HCEC 1CT (cell line): ENCODE measurements at regions not wholly inside any gene's neighbourhood (a gene's known extent, or its start where the extent isn't known, plus 50 kb on each side); places are given as distances from the start of the nearest gene placed in this dataset.

Experiments
- DNase-seq: peaks from one replicate; pipeline ENCODE4 v3.0.0-alpha.2; 2017

DNA sequence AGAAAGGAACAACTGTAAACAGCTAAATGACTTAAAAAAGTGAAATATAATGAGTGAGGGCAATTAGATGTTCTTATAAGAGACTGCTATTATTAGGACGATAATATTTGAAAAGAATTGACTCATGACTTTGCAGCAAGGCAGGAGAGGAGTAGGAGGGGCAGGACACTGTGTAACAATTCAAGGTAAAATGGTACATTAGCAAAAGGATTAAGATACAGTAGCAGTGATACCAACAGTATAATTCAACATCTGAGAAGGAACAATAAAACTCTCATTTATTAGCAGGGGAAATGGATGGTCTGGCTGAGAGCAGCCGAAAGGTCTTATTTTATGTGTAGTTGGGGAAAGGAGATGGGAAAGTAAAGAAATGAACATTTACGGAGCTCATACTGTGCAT, 315.5 kb upstream of the BOD1L1 start:
- no peak for DNase-seq

DNA sequence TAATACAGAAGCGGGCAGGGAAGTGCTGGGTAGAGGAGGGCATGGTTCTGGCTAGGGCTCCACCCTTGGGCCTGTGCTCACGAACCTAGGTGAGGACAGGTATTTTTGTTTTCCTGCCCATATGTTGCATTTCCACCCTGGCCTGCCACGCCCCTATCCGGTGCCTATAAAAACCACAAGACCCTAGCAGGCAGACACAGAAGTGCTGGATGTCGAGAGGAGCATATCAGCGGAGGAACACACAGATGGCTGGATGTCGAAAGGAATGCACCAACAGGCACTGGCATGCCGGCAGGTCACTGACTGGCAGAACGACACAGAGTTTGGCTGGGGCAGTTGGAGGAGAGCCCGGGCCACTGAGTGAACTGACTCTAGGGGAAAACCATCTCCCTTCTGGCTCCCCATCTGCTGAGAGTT, 316.6 kb upstream of the BOD1L1 start:
- no peak for DNase-seq

DNA sequence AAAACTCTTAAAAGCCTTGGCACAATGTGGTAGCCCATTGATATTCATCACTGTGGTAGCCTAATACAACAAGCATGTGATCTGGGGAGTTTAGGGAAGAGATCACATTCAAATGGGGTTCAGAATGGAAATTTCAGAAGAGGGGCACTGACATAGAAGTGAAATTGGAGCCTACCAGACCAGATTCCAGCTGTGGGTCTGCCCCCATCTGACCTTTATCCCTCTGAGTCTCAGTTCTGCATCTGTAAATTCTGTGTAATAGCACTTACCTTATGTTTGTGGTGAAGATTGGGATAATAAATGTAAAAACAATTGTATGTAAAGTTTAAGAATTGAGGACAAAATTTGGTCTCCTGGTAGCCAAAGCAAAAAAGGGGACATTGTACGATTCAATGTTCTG, 320.4 kb upstream of the BOD1L1 start:
- DNase-seq, result no peak

DNA sequence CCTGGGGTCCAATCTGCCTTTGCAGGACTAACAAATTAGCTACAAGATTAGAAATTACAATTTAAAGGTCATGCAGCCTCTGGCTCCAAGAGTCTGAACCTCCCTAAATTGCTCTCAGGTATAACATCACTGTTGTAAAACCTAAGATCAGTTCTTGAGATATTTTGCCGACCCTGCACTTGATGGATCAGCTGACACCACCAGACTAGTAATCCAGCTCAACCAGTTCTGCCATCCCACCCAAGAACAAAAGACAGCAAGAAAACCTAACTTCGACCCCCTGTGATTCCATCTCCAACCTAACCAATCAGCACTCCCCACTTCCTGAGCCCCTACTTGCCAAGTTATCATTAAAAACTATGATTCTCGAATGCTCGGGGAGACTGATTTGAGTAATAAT, 323.0 kb upstream of the BOD1L1 start:
- DNase-seq, result no peak

DNA sequence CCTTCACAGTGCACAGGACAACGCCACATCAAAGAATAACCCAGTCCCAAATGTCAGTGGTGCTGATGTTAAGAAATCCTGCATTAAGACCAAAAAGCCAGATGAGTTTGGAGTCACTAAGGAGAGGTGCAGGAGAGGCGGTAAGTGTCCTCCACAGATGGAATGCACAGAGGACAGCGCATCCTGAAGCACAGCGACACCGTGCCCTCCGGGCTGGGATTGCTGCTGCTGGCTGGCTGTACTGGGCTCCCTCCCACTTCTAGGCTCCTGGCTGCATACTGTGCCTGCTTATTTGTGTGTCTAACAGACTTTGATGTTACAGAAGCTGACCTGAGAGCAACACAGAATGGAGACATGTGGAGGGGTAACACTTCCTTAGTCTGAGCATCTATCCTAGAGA, 325.6 kb upstream of the BOD1L1 start:
- no peak for DNase-seq

DNA sequence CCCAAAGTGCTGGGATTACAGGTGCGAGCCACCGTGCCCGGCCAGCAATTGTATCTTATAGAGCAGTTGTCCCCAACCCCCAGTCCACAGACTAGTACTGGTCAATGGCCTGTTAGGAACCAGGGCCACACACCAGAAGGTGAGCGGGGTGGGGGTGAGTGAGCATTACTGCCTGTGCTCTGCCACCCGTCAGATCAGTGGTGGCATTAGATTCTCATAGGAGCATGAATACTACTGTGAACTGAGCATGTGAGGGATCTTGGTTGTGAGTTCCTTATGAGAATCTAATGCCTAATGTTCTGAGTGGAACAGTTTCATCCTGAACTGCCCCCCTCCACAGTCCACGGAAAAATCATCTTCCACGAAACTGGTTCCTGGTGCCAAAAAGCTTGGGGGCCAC, 328.0 kb upstream of the BOD1L1 start:
- DNase-seq, result no peak

DNA sequence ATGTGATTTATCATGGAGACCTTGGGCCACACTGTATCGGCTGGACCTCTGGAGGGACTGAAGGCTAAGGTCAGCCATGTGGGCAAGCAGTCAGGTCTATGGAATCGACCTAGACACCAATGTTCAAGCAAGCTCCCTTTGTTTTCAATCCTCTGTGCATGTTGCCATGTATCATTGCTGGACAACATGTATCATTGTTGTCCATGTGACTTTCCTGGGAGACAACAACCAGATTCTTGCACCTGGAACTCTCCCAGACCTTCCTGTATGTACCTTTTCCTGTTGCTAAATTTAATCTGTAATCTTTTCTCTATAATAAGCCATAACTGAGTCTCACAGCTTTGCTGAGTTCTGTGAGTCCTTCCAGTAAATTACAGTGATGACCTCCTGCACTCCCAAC, 329.4 kb upstream of the BOD1L1 start:
- DNase-seq, result no peak

DNA sequence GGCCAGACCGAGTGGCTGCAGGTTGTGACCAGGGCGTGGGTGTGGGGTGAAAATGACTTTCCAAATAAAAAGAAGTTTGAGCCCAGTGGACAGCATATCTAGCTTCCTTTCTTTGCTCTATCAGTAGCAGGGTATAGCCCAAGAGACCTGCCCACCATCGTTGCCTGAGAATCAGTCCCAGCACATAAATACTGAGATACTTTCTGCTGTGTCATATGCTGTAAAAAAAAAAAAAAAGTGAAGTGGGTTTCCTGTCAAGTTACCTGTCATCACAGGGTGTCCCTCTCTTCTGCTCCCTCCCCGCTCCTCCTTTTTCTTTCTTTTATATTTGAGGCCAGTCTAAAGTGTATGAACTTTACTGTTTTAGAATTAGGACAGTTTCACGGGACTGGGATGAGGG, 330.3 kb upstream of the BOD1L1 start:
- DNase-seq, result no peak

DNA sequence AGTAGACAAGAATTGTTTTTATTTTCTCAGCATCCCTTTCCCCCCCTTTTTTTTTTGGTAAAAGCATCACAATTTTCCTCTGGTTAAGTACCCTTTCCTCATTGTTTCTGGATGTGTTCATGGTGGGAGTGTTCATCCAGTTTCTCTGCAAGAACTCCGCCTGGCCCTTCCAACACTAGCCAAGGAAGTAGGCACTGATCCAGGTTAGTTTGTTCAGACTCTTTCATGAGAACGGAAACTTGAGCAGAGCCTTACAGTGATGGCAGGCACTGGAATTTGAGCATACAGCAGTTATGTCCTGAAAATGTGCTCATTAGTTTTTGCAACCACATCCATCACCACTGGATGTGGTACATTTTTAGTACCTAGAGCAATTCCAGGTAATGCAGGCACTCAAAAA, 336.1 kb upstream of the BOD1L1 start:
- no peak for DNase-seq

DNA sequence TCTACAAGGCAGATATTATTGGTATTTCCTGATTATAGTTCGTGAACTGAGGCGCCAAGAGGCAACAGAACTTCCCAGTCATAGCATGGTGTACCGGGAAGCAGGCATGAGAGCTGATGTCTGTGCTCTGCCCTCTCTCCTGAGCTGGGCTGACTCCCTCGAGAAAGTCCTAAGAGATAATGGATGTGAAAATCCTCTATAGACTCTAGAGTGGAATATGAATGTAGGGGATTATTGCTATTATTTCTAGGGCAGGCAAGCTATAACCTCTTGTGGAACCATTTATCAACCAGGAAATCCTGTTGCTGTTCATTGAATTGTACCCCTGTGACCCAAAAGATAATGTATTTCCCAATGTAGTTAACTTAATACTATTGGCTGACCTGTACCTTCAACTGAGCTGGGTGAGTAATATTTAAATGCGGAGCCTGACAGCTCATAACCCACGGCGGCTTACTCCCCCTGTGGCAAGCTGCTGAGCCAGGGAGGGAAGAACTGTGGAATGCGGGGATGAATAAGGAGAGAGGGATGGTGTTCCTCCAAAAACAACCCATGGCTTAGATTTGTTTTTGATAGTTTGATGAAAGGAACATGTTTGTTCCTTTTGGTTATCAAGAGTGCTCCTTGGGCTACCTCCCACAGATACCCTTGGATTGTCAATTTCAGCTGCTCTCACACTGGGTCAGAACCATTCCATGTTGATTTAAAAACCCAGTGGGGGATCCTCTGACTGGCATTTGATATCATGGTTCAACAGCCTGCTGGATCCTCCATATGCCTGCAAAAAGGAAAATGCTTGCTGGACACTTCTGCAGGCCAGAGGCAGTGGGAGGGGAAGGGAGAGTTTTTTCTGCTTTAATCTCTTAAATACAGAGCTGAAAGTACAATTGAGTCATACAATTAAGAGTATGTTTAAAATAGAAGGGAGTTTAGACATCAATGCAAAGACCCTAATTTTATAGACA, 339.0 kb upstream of the BOD1L1 start:
- peak; percentile 92 for DNase-seq

DNA sequence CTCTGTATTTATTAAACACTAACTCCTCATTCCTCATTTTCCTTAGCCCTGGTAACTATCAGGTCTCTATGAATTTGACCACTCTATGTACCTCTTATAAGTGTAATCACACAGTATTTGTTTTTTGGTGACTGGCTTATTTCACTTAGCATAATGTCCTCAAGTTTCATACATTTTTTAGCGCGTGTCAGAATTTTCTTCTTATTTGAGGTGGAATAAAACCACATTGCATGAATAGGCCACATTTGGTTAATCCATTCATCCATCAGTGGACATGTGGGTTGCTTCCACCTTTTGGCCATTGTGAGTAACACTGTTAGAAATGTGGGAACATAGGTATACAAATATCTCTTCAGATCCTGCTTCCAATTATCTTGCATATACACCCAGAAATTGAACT, 341.2 kb upstream of the BOD1L1 start:
- peak; percentile 67 for DNase-seq

DNA sequence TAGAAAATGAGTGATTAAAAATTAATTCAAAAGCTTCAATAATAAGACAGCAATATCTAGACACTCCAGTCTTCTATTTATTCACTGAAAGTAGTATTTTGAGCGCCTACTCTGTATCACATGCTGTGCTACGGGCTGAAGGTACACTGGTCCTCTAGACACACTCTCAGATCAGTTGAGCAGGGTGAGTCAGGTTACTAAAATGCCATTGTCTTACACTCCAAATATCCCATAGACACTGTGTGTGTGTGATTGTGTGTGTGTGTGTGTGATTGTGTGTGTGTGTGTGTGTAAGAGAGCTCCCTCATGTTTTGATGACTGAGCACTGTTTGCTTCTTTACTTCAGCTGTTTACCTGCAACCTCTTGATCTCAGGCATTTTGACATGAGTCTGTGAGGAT, 342.8 kb upstream of the BOD1L1 start:
- DNase-seq, result peak; percentile 26

DNA sequence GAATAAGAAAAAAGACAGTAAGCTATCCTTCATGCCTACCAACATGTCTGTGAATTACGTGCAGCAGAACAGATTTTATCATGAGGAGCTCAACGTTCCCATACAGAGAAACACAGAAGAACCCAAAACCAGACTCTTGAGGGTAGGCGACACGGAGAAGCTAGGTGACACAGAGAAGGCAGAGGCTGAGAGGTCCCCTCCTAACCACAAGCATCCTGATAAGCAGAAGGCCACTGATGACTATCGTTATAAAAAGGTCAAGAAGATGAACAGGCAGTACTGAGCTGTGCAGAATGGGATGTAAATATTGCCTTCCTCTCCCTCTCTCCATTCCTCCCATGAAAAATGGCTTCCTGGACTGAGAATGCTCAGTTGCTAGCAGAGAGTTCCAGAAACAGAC, 350.2 kb upstream of the BOD1L1 start:
- no peak for DNase-seq

DNA sequence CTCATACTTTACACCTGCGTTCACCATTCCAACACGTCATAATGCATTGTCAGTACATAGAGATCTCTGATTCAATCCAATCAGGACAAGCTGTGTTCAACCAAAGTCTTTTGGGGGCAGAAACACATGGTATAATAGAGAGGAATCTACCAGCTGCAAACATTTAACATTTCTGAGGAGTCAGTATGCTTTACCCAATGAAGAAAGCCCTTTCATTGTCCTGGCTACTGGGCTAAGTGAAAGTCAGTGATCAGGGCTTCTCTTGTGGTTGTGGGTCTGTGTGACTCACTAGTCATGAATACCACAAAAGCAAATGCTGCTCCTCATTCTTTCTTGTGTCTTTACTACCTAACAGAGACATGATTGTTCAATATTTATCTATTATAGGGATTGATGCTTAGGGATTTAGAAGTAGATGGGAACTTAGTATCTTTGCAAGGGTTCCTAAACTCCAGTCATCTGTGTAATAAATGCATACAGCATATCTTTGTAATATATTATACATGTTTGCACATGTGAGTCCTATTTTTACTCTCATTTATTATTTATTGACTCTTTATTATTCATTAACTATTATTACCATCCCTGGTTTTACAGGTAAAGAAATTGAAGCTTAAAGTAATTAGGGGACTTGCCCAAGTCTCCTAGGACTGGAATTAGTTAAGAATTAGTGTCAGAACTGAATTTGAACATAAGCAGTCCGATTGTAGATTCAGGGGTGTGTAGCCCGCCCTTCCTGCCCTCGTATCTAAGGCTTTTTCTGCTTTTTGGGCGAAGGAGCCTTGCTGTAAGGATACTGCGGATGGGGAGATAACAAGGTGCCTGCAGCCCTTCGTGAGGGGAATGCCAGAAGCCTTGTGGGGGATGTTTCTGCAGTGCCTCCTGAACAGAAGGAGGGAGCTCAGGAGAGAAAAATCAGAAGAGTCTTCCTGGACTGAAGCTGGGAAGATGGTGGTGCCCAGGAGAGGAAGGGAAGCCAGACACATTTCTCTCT, 353.1 kb upstream of the BOD1L1 start:
- DNase-seq, result peak; percentile 91

DNA sequence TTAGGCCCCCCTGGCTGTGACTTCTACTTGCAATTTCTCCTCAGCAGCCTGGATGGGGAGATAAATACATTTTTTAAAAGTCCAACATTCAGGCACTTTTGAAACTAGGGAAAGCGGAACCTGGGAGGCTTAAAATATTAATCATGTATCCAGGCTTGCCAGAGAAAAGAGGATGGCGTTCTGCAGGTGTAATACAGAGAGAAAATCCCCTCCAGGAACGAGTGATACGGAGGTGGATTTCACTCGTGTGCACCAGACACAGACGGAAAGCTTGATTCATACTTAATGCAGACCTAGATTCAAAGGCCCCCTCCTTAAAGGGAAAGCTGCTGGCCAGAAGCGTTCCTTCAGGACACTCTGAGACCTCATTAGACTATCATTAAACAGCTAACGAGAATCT, 354.0 kb upstream of the BOD1L1 start:
- no peak for DNase-seq

DNA sequence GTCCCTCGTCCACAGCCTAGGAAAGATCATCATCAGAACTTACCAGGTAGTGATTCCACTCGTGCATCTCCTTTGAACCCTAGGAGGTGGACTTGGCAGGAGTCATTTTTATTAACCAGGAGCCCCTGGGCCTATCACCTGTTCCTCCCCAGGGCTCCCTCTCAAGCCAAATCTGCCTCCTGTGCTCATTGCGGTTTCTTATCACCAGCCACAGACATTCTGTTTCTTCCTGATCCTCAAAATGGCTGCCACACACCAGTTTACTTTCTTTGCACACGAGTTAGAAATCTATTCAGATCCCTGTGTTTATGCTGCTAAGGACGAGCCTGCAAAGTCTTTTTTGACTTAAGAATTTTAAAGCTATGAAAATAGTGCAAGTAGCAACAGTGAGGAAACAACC, 354.5 kb upstream of the BOD1L1 start:
- no peak for DNase-seq

DNA sequence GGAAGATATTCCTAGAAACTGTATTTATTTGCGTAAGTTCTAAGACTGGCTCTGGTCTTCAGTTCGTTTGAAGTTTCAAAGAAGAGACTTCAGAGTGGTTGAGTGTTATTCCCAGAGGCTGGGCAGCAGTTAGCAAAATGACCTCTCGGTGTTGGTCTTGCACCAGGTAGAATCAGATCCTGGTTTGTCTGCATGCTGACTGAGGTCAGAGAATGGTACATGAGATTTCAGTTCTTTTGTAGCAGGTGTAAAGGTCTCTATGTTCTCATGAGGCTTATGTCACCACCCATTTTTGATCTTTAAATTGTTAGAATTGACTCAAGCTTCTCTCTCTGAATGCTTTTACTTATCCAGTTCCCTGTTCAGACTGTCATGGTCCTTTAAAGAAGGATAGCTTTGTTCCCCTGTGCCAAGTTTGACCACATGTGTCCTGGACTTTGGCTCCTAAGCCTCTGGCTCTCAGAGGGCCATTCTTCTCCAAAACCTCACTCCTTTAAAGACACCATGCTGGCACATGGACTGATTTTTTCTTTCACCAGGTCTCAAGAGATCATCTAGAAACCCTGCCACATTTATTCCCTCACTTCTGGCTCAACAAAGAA, 355.8 kb upstream of the BOD1L1 start:
- DNase-seq, result no peak

DNA sequence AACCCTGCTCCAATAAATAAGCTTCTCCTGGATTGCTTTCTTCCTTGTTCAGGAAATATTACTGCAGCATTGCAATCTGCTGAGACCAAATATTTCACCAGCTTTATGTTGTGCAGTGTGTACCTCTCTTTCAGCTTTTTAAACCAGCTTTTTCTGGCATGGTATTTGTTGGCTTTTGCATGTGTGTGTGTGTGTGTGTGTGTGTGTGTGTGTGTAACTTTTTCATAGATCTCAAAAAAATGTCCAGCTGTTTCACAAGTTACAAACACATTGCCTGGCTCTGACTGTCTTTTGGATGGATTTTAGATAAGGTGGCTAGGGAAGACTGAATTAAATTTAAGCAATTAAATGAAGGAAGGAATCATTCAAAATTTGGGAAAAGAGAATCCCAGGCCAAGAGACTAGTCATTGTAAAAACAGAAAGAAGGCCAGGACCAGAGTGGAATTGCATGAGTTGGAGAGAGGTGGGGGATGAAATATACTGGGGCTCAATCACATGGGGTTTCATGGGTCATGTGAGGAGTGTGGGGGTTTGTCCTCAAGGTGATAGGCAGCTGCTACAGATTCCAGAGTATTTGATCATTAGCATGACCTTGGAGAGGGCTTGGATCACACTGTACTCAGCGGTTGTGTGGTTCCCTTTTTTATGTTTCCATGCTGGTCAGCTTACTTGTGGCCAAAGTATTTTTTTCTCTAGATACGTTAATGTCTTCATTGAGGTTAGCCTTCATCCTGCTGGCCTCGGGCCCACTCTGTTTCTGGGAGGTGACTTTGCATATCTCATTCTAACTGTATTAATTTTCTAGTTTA, 357.7 kb upstream of the BOD1L1 start:
- DNase-seq, result peak; percentile 90

DNA sequence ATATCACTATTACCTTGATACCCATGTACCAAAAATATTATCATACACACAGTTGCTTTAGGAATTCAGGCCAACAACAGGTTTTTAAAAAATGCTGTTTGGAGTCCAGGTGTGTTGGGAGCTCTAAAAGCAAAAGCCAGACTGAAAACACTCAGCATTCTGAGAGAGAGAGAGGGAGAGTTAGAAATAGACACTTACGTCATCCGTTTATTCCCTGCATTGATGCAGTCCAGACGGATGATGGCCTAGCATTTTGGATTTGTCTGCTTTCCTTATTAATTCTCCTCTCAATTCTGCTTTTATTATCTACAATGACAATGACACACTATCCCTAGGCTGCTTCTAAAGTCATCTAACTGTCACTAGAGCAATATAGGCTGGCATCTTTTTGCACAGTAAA, 358.3 kb upstream of the BOD1L1 start:
- peak; percentile 65 for DNase-seq

DNA sequence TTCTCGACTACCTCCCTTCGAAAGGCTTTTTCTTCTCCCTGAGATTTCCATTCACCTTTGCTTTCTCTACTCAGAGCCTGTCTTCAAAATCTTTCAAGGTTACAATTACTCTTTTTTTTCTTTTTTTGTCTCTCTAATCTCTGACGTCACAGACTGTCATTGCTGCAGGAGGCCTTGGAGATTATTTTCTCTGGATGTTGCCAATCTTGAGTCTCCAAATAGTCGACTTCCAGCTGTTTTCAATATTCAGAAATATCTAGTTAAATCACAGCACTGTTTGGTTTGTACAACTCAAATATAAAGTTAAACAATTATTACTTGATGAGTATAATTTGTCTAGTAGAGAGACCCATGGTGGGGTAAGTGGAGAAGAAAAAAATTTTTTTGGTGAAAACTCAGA, 359.0 kb upstream of the BOD1L1 start:
- DNase-seq, result no peak

DNA sequence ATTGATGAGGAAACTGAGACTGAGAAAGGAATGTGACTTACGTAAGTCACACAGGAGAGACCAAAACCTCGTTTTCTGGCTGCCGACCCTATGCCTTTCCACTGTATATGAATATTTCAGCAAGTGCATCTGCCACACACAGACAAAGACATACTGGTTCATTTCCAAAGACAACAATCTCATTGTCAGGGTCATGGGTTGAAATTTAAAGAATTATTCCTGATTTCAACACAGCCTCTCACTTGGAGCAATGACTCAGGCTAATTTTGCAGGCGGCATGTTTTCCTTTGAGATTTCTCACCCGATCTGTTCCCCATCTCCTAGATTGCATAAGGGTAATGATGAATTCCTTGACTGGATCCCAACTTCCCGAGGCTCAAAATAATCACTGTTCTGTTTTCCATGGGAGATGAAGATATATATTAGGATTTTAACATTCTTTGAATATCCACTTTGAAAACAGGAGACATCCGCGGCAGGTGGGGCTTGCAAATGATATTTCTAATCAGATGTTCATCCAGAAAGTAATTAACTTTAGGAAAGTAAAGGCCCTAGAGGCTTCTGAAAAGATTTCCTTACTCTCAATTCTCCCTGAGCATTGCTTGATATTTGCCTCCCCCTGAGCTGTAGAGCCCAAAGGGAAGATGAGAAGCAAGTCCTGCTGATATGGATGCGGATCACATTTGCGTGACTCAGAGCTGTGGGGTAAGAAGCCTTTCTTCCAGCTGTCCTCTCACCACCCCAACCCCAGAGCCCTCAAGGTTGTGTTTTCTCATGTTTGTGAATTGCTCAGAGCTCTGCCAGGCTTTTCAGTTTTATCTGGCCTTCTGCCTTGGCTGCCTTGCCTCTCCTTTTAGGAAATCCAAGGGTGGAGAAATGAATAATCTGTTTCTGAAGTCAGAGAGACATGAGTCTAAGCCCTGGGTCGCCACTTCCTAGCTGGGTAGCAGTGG, 361.1 kb upstream of the BOD1L1 start:
- peak; percentile 94 for DNase-seq
